Ecto neural progenitor cell (in vitro differentiated cells): ENCODE measurements at regions not wholly inside any gene's neighbourhood (a gene's known extent, or its start where the extent isn't known, plus 50 kb on each side); places are given as distances from the start of the nearest gene placed in this dataset.
"Not testable (repeated sequence)": the region's sequence is repeated elsewhere in the genome, so short reads cannot be mapped to it uniquely, and the experiment has no call there.

Experiments
- DNase-seq: peaks from one replicate; pipeline ENCODE4 v3.0.0-alpha.2; 2018; ENCODE audit warnings: low spot score

DNA sequence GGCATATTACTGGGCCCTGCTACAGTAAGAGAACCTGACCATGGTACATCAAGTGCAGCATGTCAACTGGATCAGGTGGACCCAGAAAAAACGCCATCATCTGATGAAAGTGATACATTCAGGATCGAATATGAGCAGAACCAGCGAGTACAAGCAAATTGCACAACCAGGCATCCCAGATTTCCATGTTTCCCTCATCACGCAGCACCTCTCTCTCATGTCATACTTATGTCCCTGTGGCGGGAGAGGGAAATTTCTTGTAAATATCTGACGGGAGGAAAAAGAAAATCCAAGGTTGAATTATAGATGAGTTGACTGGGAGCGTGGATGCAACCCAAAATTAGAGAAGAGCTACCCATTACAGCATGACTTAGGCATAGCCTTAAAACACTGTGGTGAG, 608.5 kb upstream of the FAT1 start:
- no peak for DNase-seq

DNA sequence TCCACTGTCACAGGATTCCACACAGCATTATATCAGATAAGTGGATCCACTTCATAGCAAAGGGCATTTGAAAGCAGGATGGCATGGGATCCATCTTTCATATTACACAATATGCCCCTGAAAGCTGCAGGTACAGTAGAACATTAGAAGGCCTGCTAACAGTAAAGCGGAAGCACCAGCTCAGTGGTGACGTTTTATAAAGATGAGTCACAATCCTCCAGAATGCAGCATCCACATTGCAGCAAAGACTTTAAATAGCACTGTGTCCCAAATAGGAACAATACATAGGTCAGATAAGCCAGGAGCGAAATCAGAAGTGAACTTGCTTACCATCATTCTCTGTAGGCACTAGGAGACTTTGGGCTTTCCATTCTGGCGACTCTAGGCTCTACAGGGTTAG, 609.5 kb upstream of the FAT1 start:
- DNase-seq = no peak

DNA sequence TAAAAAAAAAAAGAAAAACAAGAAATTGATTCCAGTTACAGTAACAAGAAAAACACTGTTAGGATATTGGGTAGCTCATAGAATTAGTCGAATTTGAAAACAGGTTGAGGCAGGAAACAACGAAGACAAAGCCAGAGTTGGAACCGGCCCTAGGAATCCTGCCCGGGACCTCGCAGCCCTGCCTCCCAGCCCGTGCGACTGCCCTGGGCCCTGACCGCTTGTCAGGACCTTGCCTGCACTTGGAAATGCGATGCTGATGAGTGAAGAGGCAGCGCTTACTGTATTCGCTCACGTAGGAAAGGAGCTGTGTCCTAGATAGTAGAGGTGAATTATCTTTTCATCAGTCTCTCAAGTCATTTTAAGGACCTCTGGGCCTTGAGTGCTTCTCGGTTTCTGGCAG, 611.7 kb upstream of the FAT1 start:
- no peak for DNase-seq

DNA sequence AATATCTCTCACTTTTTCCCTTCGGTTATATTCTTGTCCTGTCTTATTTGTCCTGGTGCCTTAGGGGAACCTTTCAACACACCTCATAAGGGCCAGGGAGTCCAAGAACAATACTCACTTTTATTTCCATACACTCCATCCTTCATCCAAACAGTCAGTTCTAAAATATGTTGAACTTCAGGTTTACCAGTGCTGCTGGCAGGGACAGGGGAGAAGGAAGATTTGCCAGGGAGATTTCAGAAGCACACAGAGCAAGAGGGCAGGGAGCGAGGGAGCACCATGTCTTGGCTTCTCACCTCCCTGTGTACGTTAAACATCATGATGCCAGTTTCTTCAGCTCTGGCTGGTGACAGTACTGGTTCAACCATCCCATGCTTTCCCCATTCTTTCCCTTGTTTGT, 631.1 kb upstream of the FAT1 start:
- DNase-seq = no peak

DNA sequence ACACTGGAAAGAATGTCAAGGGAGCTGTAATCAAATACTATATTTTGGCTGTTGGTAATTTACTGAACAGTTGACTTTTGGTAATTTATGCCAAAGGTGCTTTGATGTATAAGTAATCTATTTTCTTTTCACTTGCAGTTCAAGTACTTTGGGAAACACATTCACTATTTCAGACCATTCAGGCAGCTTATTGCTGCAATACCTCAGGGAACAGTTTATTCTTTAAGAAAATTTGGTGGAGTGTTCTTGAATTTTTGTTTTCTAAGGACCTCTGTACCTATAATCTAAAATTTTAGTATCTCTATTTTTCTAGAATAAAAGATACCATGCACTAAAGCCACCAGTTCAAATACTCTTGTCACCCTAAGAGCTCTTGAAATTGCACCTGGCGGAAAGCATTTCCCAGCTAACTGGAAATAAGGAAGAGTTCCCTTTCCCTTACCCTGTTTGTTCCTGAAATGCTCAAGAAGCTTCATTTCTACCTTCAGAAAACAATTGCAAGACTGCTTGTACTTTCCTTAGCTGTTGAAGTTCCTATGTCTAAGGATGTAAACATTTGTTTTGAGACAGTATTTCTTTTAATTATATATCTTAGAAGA, 633.5 kb upstream of the FAT1 start:
- DNase-seq = no peak

- DNase-seq = no peak
These were observed 634.2 kb upstream of the FAT1 start for GRCh38 chr4:187357821-187358220.

DNA sequence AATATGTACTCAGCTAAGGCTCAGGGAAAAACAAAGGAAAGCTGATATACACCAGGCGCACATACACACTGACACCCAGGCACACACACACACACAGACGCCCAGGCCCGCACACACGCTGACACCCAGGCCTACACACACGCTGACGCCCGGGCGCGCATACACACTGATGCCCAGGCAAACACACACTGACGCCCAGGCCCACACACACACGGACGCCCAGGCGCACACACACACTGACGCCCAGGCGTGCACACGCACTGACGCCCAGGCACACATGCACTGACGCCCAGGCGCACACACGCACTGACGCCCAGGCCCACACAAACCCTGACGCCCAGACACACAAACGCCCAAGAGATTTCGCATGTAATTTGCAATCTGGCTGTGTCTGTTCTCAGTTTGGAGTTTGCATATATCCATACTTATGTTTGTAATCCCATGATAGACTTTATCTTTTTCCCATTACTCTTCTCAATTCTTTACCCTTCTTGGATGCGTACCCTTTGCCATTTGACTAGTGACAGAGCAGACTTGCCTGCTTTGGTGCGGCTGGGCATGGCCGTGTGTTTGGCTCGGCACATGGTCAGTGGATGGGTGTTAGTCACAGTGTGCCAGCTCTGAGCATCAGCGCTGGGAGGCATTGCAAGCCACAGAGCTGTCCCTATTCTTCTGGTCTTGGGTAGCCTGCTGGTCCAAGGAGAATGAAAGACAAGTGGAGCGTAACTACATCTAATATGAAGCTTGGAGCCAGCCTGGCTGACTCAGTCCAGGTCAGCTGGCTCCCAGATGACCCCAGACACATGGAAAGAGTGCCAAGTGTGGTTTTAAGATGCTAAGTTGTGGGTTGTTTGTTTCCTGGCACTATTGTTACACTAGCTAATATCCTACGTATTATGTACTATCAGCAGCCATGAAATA, 632.4 kb upstream of the ZFP42 start:
- no peak for DNase-seq

- no peak for DNase-seq
These were observed 631.2 kb upstream of the ZFP42 start for GRCh38 chr4:187364401-187364800.

GRCh38 chr4:187364851-187365250, 630.7 kb upstream of the ZFP42 start:
- DNase-seq = no peak

- no peak for DNase-seq
These were observed 629.0 kb upstream of the ZFP42 start for GRCh38 chr4:187366530-187366929.

DNA sequence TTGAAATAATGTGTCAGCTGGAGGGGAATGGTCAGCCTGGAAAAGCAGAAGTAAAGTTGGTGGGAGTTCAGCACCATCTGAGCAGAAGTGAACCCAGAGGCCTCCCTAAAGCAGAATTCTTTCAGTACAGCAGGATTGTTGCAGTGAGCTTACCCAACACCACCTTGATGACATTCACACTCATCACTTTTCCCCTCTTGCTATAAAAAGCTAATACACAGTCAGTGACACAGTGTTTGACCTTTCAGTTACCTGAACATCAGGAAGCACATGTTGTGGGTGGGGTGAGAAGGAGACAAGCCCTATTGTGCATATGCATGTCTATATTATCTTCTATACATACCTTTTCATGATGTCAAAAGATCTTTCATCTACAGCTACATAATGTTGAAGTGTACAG, 624.7 kb upstream of the ZFP42 start:
- no peak for DNase-seq

GRCh38 chr4:187378441-187378840, 617.1 kb upstream of the ZFP42 start:
- DNase-seq = no peak

DNA sequence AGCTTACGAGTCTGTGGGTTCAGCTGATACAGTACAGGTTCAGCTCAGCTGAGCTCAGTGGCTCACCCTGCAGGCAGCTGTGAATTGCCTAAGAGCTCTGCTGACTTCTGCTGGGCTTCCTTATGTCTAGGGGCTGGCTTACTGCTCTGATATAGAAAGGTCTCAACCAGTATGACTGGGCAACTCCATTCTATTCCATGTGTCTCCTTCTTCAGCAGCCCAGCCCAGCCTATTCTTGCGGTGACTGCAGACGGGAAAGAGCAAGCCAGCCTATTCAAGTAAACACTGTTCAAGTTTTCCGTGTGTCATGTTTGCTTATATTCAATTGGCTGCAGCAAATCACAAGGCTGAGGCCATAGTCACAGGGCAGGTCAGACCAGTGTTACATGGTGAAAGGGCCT, 615.4 kb upstream of the ZFP42 start:
- no peak for DNase-seq

DNA sequence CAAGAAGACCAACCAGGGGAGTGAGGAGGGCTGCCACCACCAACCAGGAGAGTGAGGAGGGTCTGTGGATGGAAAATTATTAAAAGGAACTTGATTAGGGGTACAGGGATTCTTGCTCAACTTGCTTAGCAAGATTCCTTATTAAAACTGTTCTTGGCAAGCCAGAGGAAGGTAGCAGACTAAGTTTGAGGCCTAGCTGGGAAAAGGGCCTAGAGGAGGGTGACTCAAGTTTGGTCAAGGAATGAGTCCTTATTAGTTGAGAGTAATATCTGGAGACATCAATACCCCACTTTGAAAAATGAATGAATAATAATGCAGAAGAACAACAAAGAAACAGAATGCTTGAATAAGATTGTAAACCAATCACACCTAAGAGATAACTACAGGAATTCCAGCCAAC, 612.4 kb upstream of the ZFP42 start:
- no peak for DNase-seq

GRCh38 chr4:187387739-187388138, 607.8 kb upstream of the ZFP42 start:
- DNase-seq = no peak

- no peak for DNase-seq
These were observed 606.2 kb upstream of the ZFP42 start for GRCh38 chr4:187389420-187389819.

GRCh38 chr4:187390646-187391045, 604.9 kb upstream of the ZFP42 start:
- no peak for DNase-seq

GRCh38 chr4:187393531-187394344, 601.8 kb upstream of the ZFP42 start:
- no peak for DNase-seq

- no peak for DNase-seq
These were observed 599.5 kb upstream of the ZFP42 start for GRCh38 chr4:187396106-187396505.

GRCh38 chr4:187408447-187408846, 587.1 kb upstream of the ZFP42 start:
- not testable (repeated sequence) for DNase-seq

GRCh38 chr4:187413564-187414358, 581.8 kb upstream of the ZFP42 start:
- no peak for DNase-seq

- no peak for DNase-seq
These were observed 580.9 kb upstream of the ZFP42 start for GRCh38 chr4:187414716-187415115.
